Activated T-helper 17 cell treated with anti-CD3 and anti-CD28 coated beads, Interleukin-2, amount 50 U/mL, for 72 hours (primary cell): ENCODE measurements at regions not wholly inside any gene's neighbourhood (a gene's known extent, or its start where the extent isn't known, plus 50 kb on each side); places are given as distances from the start of the nearest gene placed in this dataset.
A peak's percentile ranks its signal among the peaks of the same experiment; 100 is the strongest.
"Not testable (repeated sequence)": the region's sequence is repeated elsewhere in the genome, so short reads cannot be mapped to it uniquely, and the experiment has no call there.

Source experiments
- ATAC-seq: fragments of 150-1000 bp; cut with Tn5 transposase; replicated peaks from 2 replicates; pipeline ENCODE4 v1.10.0; 2021; ENCODE audit warnings: mild to moderate bottlenecking, moderate library complexity
- H3K27ac Mint-ChIP-seq: one replicate; pipeline ENCODE4 v1.8.0; 2022; ENCODE audit warnings: mixed read lengths
- H3K27me3 Mint-ChIP-seq: one replicate; pipeline ENCODE4 v1.8.0; 2022; ENCODE audit warnings: mixed read lengths
- H3K36me3 Mint-ChIP-seq: one replicate; pipeline ENCODE4 v1.8.0; 2022; ENCODE audit warnings: low read depth, mild to moderate bottlenecking, mixed read lengths
- H3K4me1 Mint-ChIP-seq: one replicate; pipeline ENCODE4 v1.8.0; 2022; ENCODE audit warnings: mixed read lengths
- H3K4me3 Mint-ChIP-seq: one replicate; pipeline ENCODE4 v1.8.0; 2022; ENCODE audit warnings: mild to moderate bottlenecking, mixed read lengths
- H3K9me3 Mint-ChIP-seq: one replicate; pipeline ENCODE4 v1.8.0; 2022; ENCODE audit warnings: mixed read lengths

GRCh38 chr2:106020032-106020431, 174.1 kb downstream of the UXS1 start:
- no peaks in the 10 kb centered on the region for H3K9me3 Mint-ChIP-seq
- H3K27me3 Mint-ChIP-seq = no peaks in the 10 kb centered on the region
- no peak overlapping the region for H3K27ac Mint-ChIP-seq
- H3K4me1 Mint-ChIP-seq = peaks cover 4% of the 10 kb centered on the region
- ATAC-seq = no peak
- no peaks in the 10 kb centered on the region for H3K36me3 Mint-ChIP-seq
- no peak overlapping the region for H3K4me3 Mint-ChIP-seq

GRCh38 chr2:106018141-106018540, 176.0 kb downstream of the UXS1 start:
- Mint-ChIP-seq H3K9me3 (no peaks in the 10 kb centered on the region), H3K36me3 (no peaks in the 10 kb centered on the region), H3K4me1 (peaks cover 4% of the 10 kb centered on the region), H3K27me3 (no peaks in the 10 kb centered on the region), H3K27ac (peak overlapping the region; percentile 68), H3K4me3 (no peak overlapping the region)
- ATAC-seq = no peak

GRCh38 chr2:106012591-106013347, 181.3 kb downstream of the UXS1 start:
- H3K9me3 Mint-ChIP-seq = peaks cover 4% of the 10 kb centered on the region
- H3K4me1 Mint-ChIP-seq = no peaks in the 10 kb centered on the region
- H3K36me3 Mint-ChIP-seq = no peaks in the 10 kb centered on the region
- no peak overlapping the region for H3K4me3 Mint-ChIP-seq
- H3K27ac Mint-ChIP-seq = no peak overlapping the region
- H3K27me3 Mint-ChIP-seq = no peaks in the 10 kb centered on the region
- ATAC-seq = peak; percentile 39

GRCh38 chr2:106012001-106012590, 182.0 kb downstream of the UXS1 start:
- Mint-ChIP-seq H3K27me3 (no peaks in the 10 kb centered on the region), H3K27ac (no peak overlapping the region), H3K4me3 (no peak overlapping the region), H3K4me1 (no peaks in the 10 kb centered on the region), H3K9me3 (peaks cover 5% of the 10 kb centered on the region), H3K36me3 (no peaks in the 10 kb centered on the region)
- ATAC-seq = no peak

GRCh38 chr2:106011380-106011779, 182.7 kb downstream of the UXS1 start:
- H3K27ac Mint-ChIP-seq = no peak overlapping the region
- H3K36me3 Mint-ChIP-seq = no peaks in the 10 kb centered on the region
- H3K27me3 Mint-ChIP-seq = no peaks in the 10 kb centered on the region
- no peaks in the 10 kb centered on the region for H3K4me1 Mint-ChIP-seq
- H3K4me3 Mint-ChIP-seq = no peak overlapping the region
- peaks cover 12% of the 10 kb centered on the region for H3K9me3 Mint-ChIP-seq
- ATAC-seq = no peak

- H3K27ac Mint-ChIP-seq = no peak overlapping the region
- H3K4me1 Mint-ChIP-seq = no peaks in the 10 kb centered on the region
- H3K4me3 Mint-ChIP-seq = no peak overlapping the region
- no peaks in the 10 kb centered on the region for H3K36me3 Mint-ChIP-seq
- H3K9me3 Mint-ChIP-seq = peaks cover 16% of the 10 kb centered on the region
- H3K27me3 Mint-ChIP-seq = no peaks in the 10 kb centered on the region
- no peak for ATAC-seq
Observed at GRCh38 chr2:106010818-106011355, 183.2 kb downstream of the UXS1 start.

- Mint-ChIP-seq H3K27ac (no peak overlapping the region), H3K4me3 (no peak overlapping the region), H3K27me3 (no peaks in the 10 kb centered on the region), H3K4me1 (no peaks in the 10 kb centered on the region), H3K36me3 (no peaks in the 10 kb centered on the region), H3K9me3 (peaks cover 17% of the 10 kb centered on the region)
- ATAC-seq = no peak
Observed at GRCh38 chr2:106009096-106009495, 185.0 kb downstream of the UXS1 start.

GRCh38 chr2:106004851-106005250, 189.2 kb downstream of the UXS1 start:
- no peak overlapping the region for H3K4me3 Mint-ChIP-seq
- no peaks in the 10 kb centered on the region for H3K36me3 Mint-ChIP-seq
- H3K27ac Mint-ChIP-seq = no peak overlapping the region
- no peak for ATAC-seq
- peaks cover 17% of the 10 kb centered on the region for H3K9me3 Mint-ChIP-seq
- H3K4me1 Mint-ChIP-seq = no peaks in the 10 kb centered on the region
- no peaks in the 10 kb centered on the region for H3K27me3 Mint-ChIP-seq

GRCh38 chr2:105999211-105999989, 194.7 kb downstream of the UXS1 start:
- Mint-ChIP-seq H3K9me3 (peaks cover 4% of the 10 kb centered on the region), H3K4me3 (no peak overlapping the region), H3K27me3 (no peaks in the 10 kb centered on the region), H3K4me1 (no peaks in the 10 kb centered on the region), H3K36me3 (no peaks in the 10 kb centered on the region), H3K27ac (no peak overlapping the region)
- no peak for ATAC-seq

- H3K9me3 Mint-ChIP-seq = peaks cover 13% of the 10 kb centered on the region
- H3K27ac Mint-ChIP-seq = no peak overlapping the region
- H3K4me3 Mint-ChIP-seq = no peak overlapping the region
- no peaks in the 10 kb centered on the region for H3K27me3 Mint-ChIP-seq
- H3K36me3 Mint-ChIP-seq = no peaks in the 10 kb centered on the region
- no peaks in the 10 kb centered on the region for H3K4me1 Mint-ChIP-seq
- no peak for ATAC-seq
Observed at GRCh38 chr2:105997711-105998110, 196.4 kb downstream of the UXS1 start.

- Mint-ChIP-seq H3K27me3 (no peaks in the 10 kb centered on the region), H3K27ac (no peak overlapping the region), H3K9me3 (peaks cover 24% of the 10 kb centered on the region), H3K4me1 (peaks cover 11% of the 10 kb centered on the region), H3K4me3 (no peak overlapping the region), H3K36me3 (no peaks in the 10 kb centered on the region)
- ATAC-seq = no peak
Observed at GRCh38 chr2:105990624-105991023, 203.5 kb downstream of the UXS1 start.

GRCh38 chr2:105989803-105990202, 204.3 kb downstream of the UXS1 start:
- peaks cover 24% of the 10 kb centered on the region for H3K9me3 Mint-ChIP-seq
- not testable (repeated sequence) for H3K4me3 Mint-ChIP-seq

GRCh38 chr2:105989070-105989469, 205.0 kb downstream of the UXS1 start:
- no peaks in the 10 kb centered on the region for H3K36me3 Mint-ChIP-seq
- peak; percentile 39 for ATAC-seq
- no peak overlapping the region for H3K27ac Mint-ChIP-seq
- H3K27me3 Mint-ChIP-seq = no peaks in the 10 kb centered on the region
- no peak overlapping the region for H3K4me3 Mint-ChIP-seq
- peaks cover 19% of the 10 kb centered on the region for H3K9me3 Mint-ChIP-seq
- H3K4me1 Mint-ChIP-seq = peaks cover 17% of the 10 kb centered on the region

More at GRCh38 chr2:105989803-105990202, 204.3 kb downstream of the UXS1 start:
- H3K4me1 Mint-ChIP-seq = peaks cover 16% of the 10 kb centered on the region
- not testable (repeated sequence) for H3K27me3 Mint-ChIP-seq, ATAC-seq, H3K27ac Mint-ChIP-seq, H3K36me3 Mint-ChIP-seq

- Mint-ChIP-seq H3K36me3 (no peaks in the 10 kb centered on the region), H3K4me3 (no peak overlapping the region), H3K9me3 (no peaks in the 10 kb centered on the region), H3K27ac (no peak overlapping the region), H3K27me3 (no peaks in the 10 kb centered on the region), H3K4me1 (peaks cover 15% of the 10 kb centered on the region)
- ATAC-seq = no peak
Observed at GRCh38 chr2:105977807-105978206, 216.3 kb downstream of the UXS1 start.
